ENCODE measurements at regions not wholly inside any gene's neighbourhood (a gene's known extent, or its start where the extent isn't known, plus 50 kb on each side); places are given as distances from the start of the nearest gene placed in this dataset.

- TF ChIP-seq CTCF (IDR thresholded peaks at IDR 0.05; ENCODE audit: borderline replicate concordance, control extremely low read depth, extremely low read depth, insufficient read depth, missing control alignments): no peak
- DNase-seq (ENCODE audit: low spot score): no peak
- in situ Hi-C loops (cut with MboI; ENCODE audit: low sequenced_read_pairs, unreplicated experiment): no loop called here
Observed at GRCh38 chr9:135278586-135278985, 191.1 kb downstream of the OLFM1 start.

- no peak for TF ChIP-seq CTCF (IDR thresholded peaks at IDR 0.05; ENCODE audit: borderline replicate concordance, control extremely low read depth, extremely low read depth, insufficient read depth, missing control alignments)
- no peak for DNase-seq (ENCODE audit: low spot score)
- in situ Hi-C loops (cut with MboI; ENCODE audit: low sequenced_read_pairs, unreplicated experiment): no loop called here
Observed at GRCh38 chr9:135279385-135279784, 191.9 kb downstream of the OLFM1 start.

- TF ChIP-seq CTCF (IDR thresholded peaks at IDR 0.05; ENCODE audit: borderline replicate concordance, control extremely low read depth, extremely low read depth, insufficient read depth, missing control alignments): no peak
- in situ Hi-C loops (cut with MboI; ENCODE audit: low sequenced_read_pairs, unreplicated experiment): no loop called here
Observed at GRCh38 chr9:135279834-135280393, 192.4 kb downstream of the OLFM1 start.

GRCh38 chr9:135280666-135281065 lies 193.2 kb downstream of the OLFM1 start:
- no peak for TF ChIP-seq CTCF (IDR thresholded peaks at IDR 0.05; ENCODE audit: borderline replicate concordance, control extremely low read depth, extremely low read depth, insufficient read depth, missing control alignments)
- in situ Hi-C loops (cut with MboI; ENCODE audit: low sequenced_read_pairs, unreplicated experiment): no loop called here
- DNase-seq (ENCODE audit: low spot score): no peak

More at GRCh38 chr9:135279834-135280393, 192.4 kb downstream of the OLFM1 start:
- no peak for DNase-seq (ENCODE audit: low spot score)

GRCh38 chr9:135281151-135281550 lies 193.7 kb downstream of the OLFM1 start:
- in situ Hi-C loops (cut with MboI; ENCODE audit: low sequenced_read_pairs, unreplicated experiment): no loop called here
- no peak for DNase-seq (ENCODE audit: low spot score)
- no peak for TF ChIP-seq CTCF (IDR thresholded peaks at IDR 0.05; ENCODE audit: borderline replicate concordance, control extremely low read depth, extremely low read depth, insufficient read depth, missing control alignments)

GRCh38 chr9:135281791-135282737 lies 194.6 kb downstream of the OLFM1 start:
- DNase-seq (ENCODE audit: low spot score): no peak
- in situ Hi-C loops (cut with MboI; ENCODE audit: low sequenced_read_pairs, unreplicated experiment): no loop called here
- TF ChIP-seq CTCF (IDR thresholded peaks at IDR 0.05; ENCODE audit: borderline replicate concordance, control extremely low read depth, extremely low read depth, insufficient read depth, missing control alignments): no peak

Data from GM13976 (cell line).